WTC11 (cell line): ENCODE measurements at regions not wholly inside any gene's neighbourhood (a gene's known extent, or its start where the extent isn't known, plus 50 kb on each side); places are given as distances from the start of the nearest gene placed in this dataset.

Experiments
- ATAC-seq: fragments of 200-7000 bp; cut with Tn5 transposase; 2 replicates; pipeline ENCODE4 v1.10.0; 2021; ENCODE audit warnings: mild to moderate bottlenecking, moderate library complexity
- CTCF ChIA-PET: fragments of 300-600 bp; sonication (Branson Sonifier 250); formaldehyde crosslinking; loops from one replicate; lab custom pipeline; 2021; ENCODE audit warnings: antibody characterized with exemption; lab: Charles Lee
- POLR2A ChIA-PET: fragments of 350-600 bp; sonication (Branson Sonifier 250); formaldehyde crosslinking; loops from one replicate; lab custom pipeline; 2021; ENCODE audit warnings: antibody characterized with exemption; lab: Charles Lee
- DNase-seq: peaks from one replicate; pipeline ENCODE4 v3.0.0; 2021; ENCODE audit warnings: low spot score
- H3K27ac Mint-ChIP-seq: 2 replicates; pipeline ENCODE4 v1.8.0; 2021; ENCODE audit warnings: mixed read lengths
- H3K27me3 Mint-ChIP-seq: 2 replicates; pipeline ENCODE4 v1.8.0; 2021; ENCODE audit warnings: low read depth, mild to moderate bottlenecking, moderate library complexity, mixed read lengths
- H3K36me3 Mint-ChIP-seq: 2 replicates; pipeline ENCODE4 v1.8.0; 2021; ENCODE audit warnings: mixed read lengths
- H3K4me1 Mint-ChIP-seq: 2 replicates; pipeline ENCODE4 v1.8.0; 2022; ENCODE audit warnings: mixed read lengths
- H3K4me3 Mint-ChIP-seq: 2 replicates; pipeline ENCODE4 v1.8.0; 2021; ENCODE audit warnings: mild to moderate bottlenecking, moderate library complexity, mixed read lengths
- H3K9me3 Mint-ChIP-seq: 2 replicates; pipeline ENCODE4 v1.8.0; 2021; ENCODE audit warnings: mixed read lengths
- E2F4 ChIP-seq: sonication (generic); formaldehyde crosslinking; IDR thresholded peaks from 2 replicates; pipeline ENCODE4 v1.8.1; 2022; ENCODE audit warnings: low read depth, mild to moderate bottlenecking, moderate library complexity, missing genetic modification reagents, borderline replicate concordance
- FOXP1 ChIP-seq: sonication (generic); formaldehyde crosslinking; IDR thresholded peaks from 2 replicates; pipeline ENCODE4 v1.8.0; 2022; ENCODE audit warnings: missing genetic modification reagents, mild to moderate bottlenecking, moderate library complexity, borderline replicate concordance
- TCF7 ChIP-seq: sonication (generic); formaldehyde crosslinking; IDR thresholded peaks from 2 replicates; pipeline ENCODE4 v1.8.0; 2022; ENCODE audit warnings: mild to moderate bottlenecking, low read depth, missing genetic modification reagents, moderate library complexity
- TEAD1 ChIP-seq: sonication (generic); formaldehyde crosslinking; IDR thresholded peaks from 2 replicates; pipeline ENCODE4 v1.8.0; 2022; ENCODE audit warnings: mild to moderate bottlenecking, missing genetic modification reagents
- USF2 ChIP-seq: sonication (generic); formaldehyde crosslinking; IDR thresholded peaks from 2 replicates; pipeline ENCODE4 v1.8.1; 2023; ENCODE audit warnings: mild to moderate bottlenecking, missing genetic modification reagents, moderate library complexity
- ZNF425 ChIP-seq: fragments of 250-450 bp; sonication (Bioruptor Pico); conservative IDR thresholded peaks from 2 replicates; pipeline ENCODE4 v1.9.0; 2021; ENCODE audit warnings: mild to moderate bottlenecking
- ZNF671 ChIP-seq: fragments of 250-450 bp; sonication (Bioruptor Pico); IDR thresholded peaks from 2 replicates; pipeline ENCODE4 v1.8.0; 2021; ENCODE audit warnings: mild to moderate bottlenecking
- TF ChIP-seq, protein P1 (sequence below): sonication (generic); formaldehyde crosslinking; IDR thresholded peaks from 2 replicates; pipeline ENCODE4 v1.8.1; 2023; ENCODE audit warnings: mild to moderate bottlenecking, missing genetic modification reagents, borderline replicate concordance
- TF ChIP-seq, protein P2 (sequence below): sonication (generic); formaldehyde crosslinking; conservative IDR thresholded peaks from 2 replicates; pipeline ENCODE4 v1.8.1; 2022; ENCODE audit warnings: mild to moderate bottlenecking, missing genetic modification reagents
- TF ChIP-seq, protein P3 (sequence below): sonication (generic); formaldehyde crosslinking; IDR thresholded peaks from 2 replicates; pipeline ENCODE4 v1.8.0; 2022; ENCODE audit warnings: mild to moderate bottlenecking, missing genetic modification reagents
- TF ChIP-seq, protein P4 (sequence below): sonication (generic); formaldehyde crosslinking; IDR thresholded peaks from 2 replicates; pipeline ENCODE4 v1.8.1; 2023; ENCODE audit warnings: mild to moderate bottlenecking, missing genetic modification reagents, moderate library complexity
- TF ChIP-seq, protein P5 (sequence below): fragments of 250-450 bp; sonication (Bioruptor Pico); IDR thresholded peaks from 2 replicates; pipeline ENCODE4 v1.9.0; 2021; ENCODE audit warnings: mild to moderate bottlenecking

- TF ChIP-seq, protein P1, sequence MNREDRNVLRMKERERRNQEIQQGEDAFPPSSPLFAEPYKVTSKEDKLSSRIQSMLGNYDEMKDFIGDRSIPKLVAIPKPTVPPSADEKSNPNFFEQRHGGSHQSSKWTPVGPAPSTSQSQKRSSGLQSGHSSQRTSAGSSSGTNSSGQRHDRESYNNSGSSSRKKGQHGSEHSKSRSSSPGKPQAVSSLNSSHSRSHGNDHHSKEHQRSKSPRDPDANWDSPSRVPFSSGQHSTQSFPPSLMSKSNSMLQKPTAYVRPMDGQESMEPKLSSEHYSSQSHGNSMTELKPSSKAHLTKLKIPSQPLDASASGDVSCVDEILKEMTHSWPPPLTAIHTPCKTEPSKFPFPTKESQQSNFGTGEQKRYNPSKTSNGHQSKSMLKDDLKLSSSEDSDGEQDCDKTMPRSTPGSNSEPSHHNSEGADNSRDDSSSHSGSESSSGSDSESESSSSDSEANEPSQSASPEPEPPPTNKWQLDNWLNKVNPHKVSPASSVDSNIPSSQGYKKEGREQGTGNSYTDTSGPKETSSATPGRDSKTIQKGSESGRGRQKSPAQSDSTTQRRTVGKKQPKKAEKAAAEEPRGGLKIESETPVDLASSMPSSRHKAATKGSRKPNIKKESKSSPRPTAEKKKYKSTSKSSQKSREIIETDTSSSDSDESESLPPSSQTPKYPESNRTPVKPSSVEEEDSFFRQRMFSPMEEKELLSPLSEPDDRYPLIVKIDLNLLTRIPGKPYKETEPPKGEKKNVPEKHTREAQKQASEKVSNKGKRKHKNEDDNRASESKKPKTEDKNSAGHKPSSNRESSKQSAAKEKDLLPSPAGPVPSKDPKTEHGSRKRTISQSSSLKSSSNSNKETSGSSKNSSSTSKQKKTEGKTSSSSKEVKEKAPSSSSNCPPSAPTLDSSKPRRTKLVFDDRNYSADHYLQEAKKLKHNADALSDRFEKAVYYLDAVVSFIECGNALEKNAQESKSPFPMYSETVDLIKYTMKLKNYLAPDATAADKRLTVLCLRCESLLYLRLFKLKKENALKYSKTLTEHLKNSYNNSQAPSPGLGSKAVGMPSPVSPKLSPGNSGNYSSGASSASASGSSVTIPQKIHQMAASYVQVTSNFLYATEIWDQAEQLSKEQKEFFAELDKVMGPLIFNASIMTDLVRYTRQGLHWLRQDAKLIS, result no peak
Observed at GRCh38 chr12:27906658-27907473, 65.7 kb downstream of the PTHLH start (continued).

DNA sequence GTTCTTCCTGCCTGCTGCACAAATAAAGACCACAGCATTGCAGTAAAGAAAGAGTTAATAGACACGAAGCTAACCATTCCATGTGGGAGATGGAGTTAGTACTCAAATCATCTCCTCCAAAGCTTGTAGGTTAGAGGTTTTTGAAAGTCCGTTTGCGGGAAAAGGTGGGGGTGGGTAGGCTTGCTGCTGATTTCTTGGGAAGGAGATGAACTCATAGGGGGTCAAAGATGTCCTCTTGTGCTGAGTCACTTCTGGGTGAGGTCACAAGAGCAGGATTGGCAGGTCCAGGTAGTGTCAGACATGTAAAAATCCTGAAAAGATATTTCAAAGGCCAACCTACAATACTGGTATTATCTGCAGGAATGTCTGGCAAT, 66.4 kb downstream of the PTHLH start:
- CTCF ChIA-PET, result no interaction called here
- DNase-seq, result no peak
- POLR2A ChIA-PET, result interaction anchor here (1.5 kb wide), 1 partner anchor 126 kb away, joined by 3 read pairs; the partner anchor contains the start of genes KLHL42 and MANSC4
- no peak overlapping the region for H3K4me3 Mint-ChIP-seq
- peaks cover 14% of the 10 kb centered on the region for H3K36me3 Mint-ChIP-seq
- peaks cover 39% of the 10 kb centered on the region for H3K4me1 Mint-ChIP-seq
- H3K27me3 Mint-ChIP-seq, result no peaks in the 10 kb centered on the region; the same call in none of the 2 replicates
- TF ChIP-seq TEAD1 (CRISPR knock-in tag) (no peak), USF2 (CRISPR knock-in tag) (no peak), E2F4 (CRISPR knock-in tag) (no peak), FOXP1 (CRISPR knock-in tag) (no peak), TCF7 (CRISPR knock-in tag) (no peak), ZNF425 (CRISPR knock-in tag) (no peak), ZNF671 (CRISPR knock-in tag) (no peak)
- TF ChIP-seq, protein P2, sequence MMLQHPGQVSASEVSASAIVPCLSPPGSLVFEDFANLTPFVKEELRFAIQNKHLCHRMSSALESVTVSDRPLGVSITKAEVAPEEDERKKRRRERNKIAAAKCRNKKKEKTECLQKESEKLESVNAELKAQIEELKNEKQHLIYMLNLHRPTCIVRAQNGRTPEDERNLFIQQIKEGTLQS (CRISPR knock-in tag), result no peak
- TF ChIP-seq, protein P3, sequence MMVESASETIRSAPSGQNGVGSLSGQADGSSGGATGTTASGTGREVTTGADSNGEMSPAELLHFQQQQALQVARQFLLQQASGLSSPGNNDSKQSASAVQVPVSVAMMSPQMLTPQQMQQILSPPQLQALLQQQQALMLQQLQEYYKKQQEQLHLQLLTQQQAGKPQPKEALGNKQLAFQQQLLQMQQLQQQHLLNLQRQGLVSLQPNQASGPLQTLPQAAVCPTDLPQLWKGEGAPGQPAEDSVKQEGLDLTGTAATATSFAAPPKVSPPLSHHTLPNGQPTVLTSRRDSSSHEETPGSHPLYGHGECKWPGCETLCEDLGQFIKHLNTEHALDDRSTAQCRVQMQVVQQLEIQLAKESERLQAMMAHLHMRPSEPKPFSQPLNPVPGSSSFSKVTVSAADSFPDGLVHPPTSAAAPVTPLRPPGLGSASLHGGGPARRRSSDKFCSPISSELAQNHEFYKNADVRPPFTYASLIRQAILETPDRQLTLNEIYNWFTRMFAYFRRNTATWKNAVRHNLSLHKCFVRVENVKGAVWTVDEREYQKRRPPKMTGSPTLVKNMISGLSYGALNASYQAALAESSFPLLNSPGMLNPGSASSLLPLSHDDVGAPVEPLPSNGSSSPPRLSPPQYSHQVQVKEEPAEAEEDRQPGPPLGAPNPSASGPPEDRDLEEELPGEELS (CRISPR knock-in tag), result no peak
- TF ChIP-seq, protein P4, sequence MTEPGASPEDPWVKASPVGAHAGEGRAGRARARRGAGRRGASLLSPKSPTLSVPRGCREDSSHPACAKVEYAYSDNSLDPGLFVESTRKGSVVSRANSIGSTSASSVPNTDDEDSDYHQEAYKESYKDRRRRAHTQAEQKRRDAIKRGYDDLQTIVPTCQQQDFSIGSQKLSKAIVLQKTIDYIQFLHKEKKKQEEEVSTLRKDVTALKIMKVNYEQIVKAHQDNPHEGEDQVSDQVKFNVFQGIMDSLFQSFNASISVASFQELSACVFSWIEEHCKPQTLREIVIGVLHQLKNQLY, result no peak
- TF ChIP-seq, protein P5, sequence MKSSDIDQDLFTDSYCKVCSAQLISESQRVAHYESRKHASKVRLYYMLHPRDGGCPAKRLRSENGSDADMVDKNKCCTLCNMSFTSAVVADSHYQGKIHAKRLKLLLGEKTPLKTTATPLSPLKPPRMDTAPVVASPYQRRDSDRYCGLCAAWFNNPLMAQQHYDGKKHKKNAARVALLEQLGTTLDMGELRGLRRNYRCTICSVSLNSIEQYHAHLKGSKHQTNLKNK (CRISPR knock-in tag), result no peak
- TF ChIP-seq, all 79 proteins: peak for 0
- peaks cover 29% of the 10 kb centered on the region for H3K9me3 Mint-ChIP-seq
- H3K27ac Mint-ChIP-seq, result peak overlapping the region; percentile 13; the same call in 1 of the 2 replicates
- no peak for ATAC-seq
